GM19467 (cell line): ENCODE measurements at regions not wholly inside any gene's neighbourhood (a gene's known extent, or its start where the extent isn't known, plus 50 kb on each side); places are given as distances from the start of the nearest gene placed in this dataset.

Experiments
- ATAC-seq: cut with Tn5 transposase; IDR thresholded peaks from one replicate; pipeline ENCODE4 v1.9.1; 2021; ENCODE audit warnings: mild to moderate bottlenecking, moderate library complexity; ENCODE audit not compliant: unreplicated experiment

GRCh38 chr21:35585155-35585554 is 475.2 kb downstream of the SETD4 start:
- no peak for ATAC-seq

- ATAC-seq, result no peak
Measured at GRCh38 chr21:35583566-35584216, 476.6 kb downstream of the SETD4 start.

GRCh38 chr21:35582731-35583130 is 477.6 kb downstream of the SETD4 start:
- ATAC-seq, result no peak

- ATAC-seq, result no peak
Measured at GRCh38 chr21:35581640-35582039, 478.7 kb downstream of the SETD4 start.

GRCh38 chr21:35579520-35580293 is 480.6 kb downstream of the SETD4 start:
- no peak for ATAC-seq

GRCh38 chr21:35578831-35579471 is 481.4 kb downstream of the SETD4 start:
- ATAC-seq, result no peak

GRCh38 chr21:35578347-35578782 is 482.0 kb downstream of the SETD4 start:
- ATAC-seq, result no peak

- no peak for ATAC-seq
Measured at GRCh38 chr21:35575280-35575915, 484.9 kb downstream of the SETD4 start.

GRCh38 chr21:35573472-35574374 is 486.6 kb downstream of the SETD4 start:
- ATAC-seq, result no peak

- no peak for ATAC-seq
Measured at GRCh38 chr21:35571910-35572309, 488.4 kb downstream of the SETD4 start.

- ATAC-seq, result no peak
Measured at GRCh38 chr21:35568643-35569042, 491.7 kb downstream of the SETD4 start.

GRCh38 chr21:35566874-35567273 is 493.5 kb downstream of the SETD4 start:
- no peak for ATAC-seq

GRCh38 chr21:35565204-35565611 is 495.1 kb downstream of the SETD4 start:
- no peak for ATAC-seq

GRCh38 chr21:35563885-35564451 is 496.4 kb downstream of the SETD4 start:
- no peak for ATAC-seq

- no peak for ATAC-seq
Measured at GRCh38 chr21:35562876-35563275, 497.4 kb downstream of the SETD4 start.

- ATAC-seq, result no peak
Measured at GRCh38 chr21:35561116-35561515, 499.2 kb downstream of the SETD4 start.

GRCh38 chr21:35559829-35560225 is 500.5 kb downstream of the SETD4 start:
- ATAC-seq, result no peak

- no peak for ATAC-seq
Measured at GRCh38 chr21:35559128-35559828, 501.0 kb downstream of the SETD4 start.

- no peak for ATAC-seq
Measured at GRCh38 chr21:35556536-35556935, 503.8 kb downstream of the SETD4 start.
